HG03135 (cell line): ENCODE measurements at regions not wholly inside any gene's neighbourhood (a gene's known extent, or its start where the extent isn't known, plus 50 kb on each side); places are given as distances from the start of the nearest gene placed in this dataset.

ENCODE experiments used
- ATAC-seq: cut with Tn5 transposase; IDR thresholded peaks from one replicate; pipeline ENCODE4 v1.9.1; 2021; ENCODE audit warnings: mild to moderate bottlenecking, moderate library complexity; ENCODE audit not compliant: unreplicated experiment

DNA sequence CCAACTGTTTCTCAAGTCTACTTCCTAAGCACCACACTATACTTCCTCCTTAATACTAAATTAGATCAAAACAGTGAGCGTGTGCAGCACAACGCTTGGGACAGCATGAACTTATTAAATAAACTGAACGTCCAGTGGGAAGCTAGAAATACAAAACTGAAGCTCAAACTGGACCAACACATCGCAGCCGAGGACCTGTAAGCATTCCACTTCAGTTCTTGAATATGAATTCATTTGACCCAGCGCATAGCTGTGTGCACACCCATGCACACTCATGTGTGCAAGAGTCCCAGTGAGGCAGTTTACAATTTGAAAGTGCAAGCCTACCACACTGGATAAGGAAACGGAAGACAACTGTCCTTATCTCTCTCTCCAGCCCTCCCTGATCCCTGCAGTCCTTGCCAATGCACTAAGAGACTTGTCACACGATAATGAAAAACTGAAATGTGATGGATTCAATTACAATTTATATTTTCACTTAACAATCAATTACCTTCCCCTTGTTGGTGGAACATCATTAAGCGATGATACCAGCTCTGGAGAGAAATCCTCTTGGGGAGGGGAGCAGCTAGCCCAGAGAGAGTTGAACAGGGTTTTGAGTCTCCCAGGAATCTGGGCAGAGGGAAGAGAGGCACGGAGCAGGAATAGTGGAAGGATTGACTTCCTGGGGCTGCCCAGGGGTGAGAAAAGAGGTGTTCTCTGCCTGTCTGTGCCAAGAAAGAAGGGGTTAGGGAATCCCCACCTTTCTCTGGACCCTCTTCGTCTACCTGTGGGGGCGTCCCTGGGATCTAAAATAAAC is 186.5 kb upstream of the KLHL29 start:
- ATAC-seq: no peak

DNA sequence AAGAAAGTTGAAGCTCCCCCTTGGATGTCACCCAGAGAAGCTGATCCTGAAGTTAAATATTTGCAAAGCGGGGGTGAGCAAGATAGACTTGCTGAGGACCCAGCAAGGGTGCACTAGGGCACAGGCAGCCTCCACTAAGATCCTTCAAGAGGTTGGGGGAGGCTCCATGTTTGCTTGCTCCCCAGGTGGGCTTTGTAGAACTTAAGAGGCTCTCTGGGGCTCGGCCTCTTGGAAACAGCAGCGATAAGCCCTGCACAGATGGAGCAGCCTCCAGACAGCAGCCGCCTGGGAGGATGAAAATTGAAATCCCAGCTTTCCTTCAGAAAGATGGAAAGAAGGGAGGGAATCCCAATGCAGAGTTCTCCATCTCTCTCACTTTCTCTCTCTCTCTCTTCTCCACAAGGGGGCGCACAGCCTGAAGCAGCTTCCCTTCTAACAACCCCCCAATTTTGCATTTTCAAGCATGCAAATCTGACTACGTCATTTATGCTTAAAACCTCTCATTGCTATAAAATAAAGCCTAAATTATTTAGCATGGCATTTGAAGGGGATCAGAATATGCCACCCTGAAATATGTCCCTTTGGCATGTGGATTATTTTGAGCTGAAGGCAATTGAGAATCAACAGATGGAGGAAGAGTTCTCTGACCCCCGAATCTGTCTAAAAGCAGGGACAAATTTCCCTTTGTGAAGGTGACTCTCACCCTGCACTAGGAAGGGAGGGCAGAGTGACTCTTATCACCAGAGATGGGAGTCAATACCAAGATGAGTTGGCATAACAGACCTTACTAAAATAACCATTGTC is 185.7 kb upstream of the KLHL29 start:
- ATAC-seq: no peak

DNA sequence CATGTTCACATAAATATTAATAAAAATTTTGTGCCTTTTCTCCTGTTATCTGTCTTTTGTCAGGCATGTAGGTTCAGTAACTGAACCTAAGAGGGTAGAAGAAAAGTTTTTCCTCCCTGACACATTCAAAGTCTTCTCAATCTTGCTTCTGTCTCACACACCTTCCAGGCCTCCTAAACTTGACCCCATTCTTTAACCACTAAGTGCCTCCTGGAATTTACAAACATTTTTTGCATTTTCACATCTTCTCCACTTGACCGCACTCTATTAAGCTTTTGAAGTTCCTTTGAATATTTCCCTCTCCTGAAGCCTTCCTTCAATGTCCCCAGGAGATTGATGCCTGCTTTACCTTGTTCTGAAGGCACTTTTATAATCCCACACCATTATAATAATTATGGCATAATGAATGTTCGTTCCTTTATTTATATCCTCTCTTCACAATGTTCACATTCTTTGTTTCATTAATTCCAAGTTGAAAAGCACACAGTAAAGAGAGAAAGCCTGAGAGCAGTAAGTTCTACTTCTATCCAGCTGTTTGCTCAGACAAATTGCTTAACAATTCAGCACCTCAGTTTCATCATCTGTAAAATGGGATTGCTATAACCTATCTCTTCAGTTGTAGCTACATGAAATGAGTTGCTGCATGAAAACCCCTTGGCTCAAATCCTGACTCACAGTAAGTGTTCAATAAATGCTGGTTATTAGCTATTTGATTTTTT is 184.8 kb upstream of the KLHL29 start:
- no peak for ATAC-seq

DNA sequence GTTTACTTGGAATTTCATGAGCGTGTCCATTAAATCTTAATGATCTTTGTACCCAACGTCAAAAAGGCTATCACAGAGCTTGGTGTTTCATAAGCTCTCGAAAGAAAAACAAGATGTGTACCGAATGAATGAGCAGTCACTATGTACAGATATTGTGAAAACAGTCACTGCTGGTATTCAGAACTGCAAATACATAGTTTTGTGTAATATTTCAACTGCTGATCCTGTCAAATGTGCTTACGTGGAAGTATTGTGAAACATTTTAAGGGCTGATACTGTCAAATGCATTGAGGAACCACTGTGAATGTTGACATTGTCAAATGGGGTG is 184.2 kb upstream of the KLHL29 start:
- no peak for ATAC-seq

DNA sequence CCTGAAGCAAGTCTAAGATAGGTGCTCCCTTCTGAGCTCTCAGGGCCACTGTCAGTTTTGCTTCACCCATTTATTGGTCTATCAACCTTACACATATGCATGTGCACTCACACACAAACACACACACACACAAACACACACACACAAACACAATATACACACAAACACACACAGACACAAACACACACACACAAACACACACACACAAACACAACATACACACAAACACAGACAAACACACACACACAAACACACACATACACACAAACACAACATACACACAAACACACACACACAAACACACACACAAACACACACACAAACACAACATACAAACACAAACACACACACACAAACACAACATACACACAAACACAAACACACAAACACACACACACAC is 181.6 kb upstream of the KLHL29 start:
- ATAC-seq: no peak

DNA sequence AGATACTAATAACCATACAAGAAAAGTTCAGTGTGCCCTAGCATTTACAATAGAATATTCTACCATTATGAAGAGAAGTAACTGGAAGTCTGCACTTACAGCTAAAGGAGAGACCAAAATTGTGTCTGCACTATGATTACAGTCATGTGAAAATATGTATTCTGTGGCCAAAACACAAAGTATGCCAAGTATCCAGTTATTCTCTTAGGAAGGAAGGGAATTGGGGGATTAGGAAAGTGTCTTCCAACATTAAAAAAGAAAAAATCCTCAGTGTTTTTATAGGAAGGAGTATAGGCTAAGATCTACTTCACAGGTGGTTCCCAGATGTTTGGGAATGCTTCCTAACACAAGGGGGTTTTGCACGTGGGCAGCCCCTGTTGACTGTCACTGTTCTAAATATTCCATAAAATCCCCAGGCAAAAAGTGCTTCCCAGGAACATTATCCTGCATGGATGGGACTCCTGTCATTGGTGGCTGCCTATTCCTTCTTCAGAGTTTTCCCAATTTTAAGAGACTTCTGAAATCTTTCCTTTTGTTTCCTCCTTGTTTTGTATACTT is 180.2 kb upstream of the KLHL29 start:
- ATAC-seq: no peak

DNA sequence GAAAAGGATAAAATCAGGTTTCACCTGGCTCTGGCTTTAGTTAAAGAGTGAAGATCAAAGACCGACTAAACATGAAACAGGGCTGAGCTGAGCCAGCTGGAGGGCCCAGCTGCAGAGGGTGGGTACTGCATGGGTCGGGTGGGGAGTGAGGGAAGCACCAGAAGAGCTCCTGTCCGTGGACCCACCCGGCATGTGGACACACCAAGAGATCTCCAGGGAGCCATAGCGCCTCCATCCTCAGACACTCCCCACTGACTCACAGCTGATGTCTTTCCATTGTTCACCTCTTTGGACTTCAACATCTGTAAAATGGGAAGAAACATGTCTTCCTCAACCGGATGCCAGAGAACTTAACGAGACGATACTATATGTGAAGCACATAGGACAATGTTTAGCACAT is 178.3 kb upstream of the KLHL29 start:
- ATAC-seq: no peak

DNA sequence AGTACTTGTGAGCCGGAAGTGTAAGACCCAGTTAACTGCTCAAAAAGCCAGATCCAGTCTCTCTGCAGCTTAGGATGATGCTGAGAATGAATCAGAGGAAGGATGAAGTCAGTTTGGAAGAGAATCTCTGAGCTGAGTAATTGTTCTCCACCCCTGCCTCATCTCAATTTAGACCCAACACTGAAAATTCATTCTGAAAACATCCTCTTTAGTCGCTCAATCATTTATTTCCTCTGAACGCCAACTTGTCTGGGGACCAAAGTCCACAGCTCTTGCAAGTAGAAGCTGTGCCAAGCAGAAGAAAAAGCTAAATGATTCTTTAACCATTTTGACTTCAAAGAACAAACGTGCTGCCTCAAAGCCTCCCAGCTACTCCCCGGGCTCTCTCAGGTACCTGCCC is 177.1 kb upstream of the KLHL29 start:
- ATAC-seq: no peak

DNA sequence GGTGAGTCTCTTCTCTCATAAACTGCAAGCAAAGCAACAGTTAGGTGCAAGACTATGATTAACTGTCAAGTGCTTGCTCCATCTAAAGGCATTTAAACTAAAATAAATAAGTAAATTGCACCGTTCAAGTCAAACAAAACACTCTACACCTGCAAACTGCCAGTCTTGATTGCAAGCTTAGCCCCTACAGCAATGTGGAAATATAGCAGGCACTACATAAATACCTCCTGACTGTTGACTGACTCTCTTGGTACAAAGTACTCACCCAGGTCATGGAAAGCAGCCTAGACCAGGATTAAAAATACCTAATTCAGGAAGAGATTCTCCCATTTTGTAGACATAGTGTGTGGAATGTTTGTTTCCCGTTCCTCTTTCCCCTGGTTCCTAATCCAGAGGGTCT is 176.6 kb upstream of the KLHL29 start:
- no peak for ATAC-seq

DNA sequence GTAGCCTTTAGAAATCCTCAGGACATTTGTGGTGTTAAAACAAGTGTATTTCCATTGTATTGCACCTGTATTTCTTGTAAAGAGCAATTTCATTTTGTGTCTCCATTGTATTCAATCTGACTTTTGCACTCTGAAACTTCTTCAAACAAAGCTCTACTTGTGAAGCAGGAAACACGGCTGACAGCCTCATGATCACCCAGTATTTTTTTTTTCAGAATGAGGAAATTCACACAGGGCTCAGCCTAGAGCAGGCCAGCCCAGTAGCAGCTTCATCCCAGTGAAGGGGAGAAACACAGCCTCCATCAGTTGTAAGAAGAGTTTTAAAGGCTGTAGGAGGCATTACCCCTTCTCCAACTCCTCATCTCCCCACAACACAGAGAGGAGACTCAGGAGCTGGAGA is 175.9 kb upstream of the KLHL29 start:
- no peak for ATAC-seq

DNA sequence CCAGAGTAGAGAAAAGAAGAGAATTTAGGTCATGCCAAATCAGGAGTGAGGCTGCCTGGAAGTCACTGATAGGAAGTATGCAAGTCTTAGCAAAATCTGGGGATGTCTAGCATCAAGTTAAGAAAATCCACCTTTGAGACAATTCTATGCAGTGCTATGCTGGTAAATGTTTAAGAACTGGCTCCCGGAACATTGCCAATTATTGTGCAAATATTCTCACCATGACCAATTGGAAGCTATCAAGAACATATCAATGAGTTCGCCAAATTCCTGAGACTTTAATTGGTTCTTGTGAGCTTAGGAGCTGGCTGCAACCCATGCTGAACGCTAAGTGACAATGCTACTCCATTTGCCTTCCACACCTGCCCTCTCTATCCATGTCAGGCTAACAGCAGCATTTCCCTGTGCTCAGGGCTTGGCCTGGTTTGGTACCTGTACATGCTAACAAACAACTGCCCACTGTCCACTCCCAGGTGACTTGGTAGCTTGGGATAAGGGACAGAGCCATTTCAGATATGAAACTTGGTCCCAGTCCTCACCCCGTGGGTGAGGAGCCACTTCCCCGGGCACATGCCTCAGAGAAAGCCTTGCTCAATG is 172.9 kb upstream of the KLHL29 start:
- ATAC-seq: no peak

DNA sequence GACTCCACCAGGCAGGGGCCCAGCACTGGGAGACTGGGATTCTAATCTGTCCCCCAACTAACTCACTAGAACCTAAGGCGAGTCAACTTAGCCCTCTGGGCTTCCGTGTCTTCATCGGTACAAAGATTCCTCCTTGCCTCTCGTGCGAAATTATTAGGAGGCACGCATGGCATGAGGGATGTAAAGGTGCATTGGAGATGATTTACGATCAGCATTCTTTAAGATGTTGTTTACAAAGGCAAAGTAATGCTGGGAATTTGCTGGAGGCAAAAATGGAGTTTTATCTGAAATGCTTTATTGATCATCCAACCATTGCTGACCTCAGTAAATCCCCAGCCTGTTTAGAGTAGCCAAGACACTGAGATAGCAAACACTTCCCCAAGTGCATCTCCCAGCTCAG is 171.8 kb upstream of the KLHL29 start:
- no peak for ATAC-seq

DNA sequence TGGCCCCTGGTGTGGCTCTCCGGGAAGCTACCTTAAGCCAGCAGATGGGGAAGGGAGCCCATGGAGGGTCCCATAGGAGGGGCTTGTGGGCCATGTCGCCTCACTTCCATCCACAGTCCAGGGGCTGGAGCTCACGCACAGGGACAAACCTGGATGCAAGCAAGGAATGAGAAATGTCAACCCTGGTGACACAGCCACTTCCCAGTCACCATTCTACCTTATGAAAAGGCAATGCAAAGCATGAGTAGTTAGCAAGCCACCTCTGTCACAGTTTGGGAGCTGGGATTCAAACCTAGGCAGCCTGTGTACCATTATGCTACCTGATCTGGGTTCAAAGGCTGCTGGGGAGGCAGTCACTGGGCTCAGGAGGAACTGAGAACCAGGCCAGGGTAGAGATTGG is 170.0 kb upstream of the KLHL29 start:
- no peak for ATAC-seq

DNA sequence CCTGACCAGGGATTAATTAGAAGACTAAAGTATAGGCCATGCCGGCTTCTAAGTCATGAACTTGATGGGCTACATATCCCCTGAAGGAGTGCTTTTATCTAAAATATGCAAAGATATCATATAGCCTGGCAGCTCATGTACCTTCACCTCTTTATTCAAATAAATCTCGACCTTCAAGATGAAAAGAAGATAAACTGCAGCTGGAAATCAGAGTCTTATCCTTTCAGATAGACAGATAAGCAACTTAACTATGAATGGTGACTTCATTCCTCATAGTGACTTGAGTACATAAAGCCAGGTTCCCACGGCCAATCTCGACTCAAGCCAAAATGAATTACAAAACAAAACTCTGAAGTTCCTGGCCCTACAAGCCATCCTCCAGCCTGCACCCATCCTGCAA is 165.3 kb upstream of the KLHL29 start:
- no peak for ATAC-seq

DNA sequence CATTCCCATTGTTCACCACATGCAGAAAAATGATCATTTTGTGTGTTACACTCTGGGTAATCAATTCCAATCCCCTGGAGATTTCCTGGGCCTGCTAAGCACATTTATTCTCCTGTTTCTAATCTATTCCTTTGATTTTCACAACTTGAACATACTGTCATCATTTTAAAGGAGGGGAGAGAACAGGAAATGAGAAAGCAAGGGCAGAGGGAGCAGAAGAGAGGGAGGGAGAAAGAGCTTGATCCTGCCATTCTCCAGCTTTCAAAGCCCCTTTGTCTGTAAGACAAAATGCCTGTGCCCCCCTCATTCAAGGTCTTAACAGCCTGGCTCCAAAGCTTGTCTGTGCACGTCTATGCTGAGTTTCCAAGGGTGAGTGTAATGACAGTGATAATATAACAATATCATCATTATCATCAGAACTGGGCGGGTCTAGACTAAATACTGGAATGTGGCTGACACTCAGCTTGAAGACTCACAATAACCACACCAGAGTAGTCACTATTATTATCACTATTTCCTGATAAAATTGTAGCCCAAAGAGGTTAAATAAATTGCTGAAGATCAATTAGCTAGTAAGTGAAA is 164.4 kb upstream of the KLHL29 start:
- no peak for ATAC-seq

DNA sequence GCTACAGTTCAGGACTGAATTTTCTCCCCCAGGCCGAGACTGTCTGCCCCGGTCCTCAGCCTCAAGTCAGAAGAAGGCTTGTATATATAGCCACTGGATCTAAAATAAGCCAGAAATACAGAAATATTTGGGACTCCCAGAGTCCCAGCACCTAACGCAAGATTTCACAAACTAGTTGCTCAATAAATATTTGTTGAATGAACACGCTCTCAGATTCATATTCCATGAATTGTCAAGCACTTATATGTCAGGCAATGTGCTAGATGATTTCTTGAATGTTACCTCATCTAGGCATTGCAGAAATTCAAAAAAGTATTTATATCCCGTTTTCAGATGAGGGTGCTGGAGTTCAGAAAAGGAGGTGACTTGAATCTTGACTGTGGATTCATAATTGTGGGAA is 163.7 kb upstream of the KLHL29 start:
- no peak for ATAC-seq

DNA sequence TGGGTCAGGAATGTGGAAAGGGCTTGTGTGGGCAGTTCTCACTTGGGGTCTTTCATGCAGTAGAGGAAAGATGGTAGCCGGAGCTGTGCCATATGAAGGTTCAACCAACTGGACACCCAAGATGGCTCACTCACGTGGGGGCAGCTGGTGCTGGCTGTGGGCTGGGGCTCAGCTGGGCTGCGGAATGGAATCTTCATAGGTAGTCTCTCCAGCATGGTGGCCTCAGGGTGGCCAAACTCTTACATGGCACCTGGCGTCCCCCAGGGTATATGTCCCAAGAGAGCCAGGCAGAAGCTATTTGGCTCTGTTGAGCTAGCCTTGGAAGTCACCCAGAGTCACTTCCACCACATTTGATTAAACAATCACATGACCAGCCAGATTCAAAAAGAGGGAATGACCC is 163.1 kb upstream of the KLHL29 start:
- ATAC-seq: no peak

DNA sequence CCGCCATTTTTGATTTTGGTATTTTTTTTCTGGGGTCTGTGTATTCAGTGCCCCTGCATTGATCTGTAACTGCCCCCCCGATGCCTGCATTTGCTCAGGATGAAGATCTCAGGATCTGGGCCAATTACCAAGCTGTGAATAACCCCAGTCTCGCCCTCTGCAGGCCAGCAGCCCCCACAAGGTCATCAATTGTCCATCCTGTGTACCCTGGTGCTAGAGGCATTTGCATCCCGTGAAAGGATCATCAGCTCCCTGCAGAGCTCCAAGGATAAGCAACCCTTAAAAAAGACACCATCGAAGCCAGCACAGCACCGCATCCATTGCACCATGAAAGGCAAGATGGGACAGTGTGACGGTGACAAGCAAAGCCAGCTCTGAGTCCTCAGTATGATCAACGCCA is 154.1 kb upstream of the KLHL29 start:
- ATAC-seq: no peak

DNA sequence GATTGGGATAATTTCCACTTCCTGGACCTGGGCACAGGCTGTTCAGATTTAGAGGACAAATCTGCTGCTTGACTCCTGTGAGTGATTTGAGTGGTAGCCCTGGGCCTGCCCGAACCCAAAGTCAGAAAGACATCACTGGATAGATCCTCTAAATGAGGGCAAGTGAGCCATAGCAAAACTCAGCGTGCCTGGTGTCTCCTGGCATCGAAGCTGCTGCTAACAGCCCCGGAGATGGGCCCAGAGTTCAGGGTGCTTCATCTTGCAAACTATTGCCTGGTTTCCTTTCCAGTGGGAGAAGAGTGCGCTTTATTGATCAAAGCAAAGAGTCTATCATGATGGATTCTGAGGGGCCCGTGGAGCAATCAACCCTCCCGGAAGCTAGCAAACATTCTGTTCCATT is 153.1 kb upstream of the KLHL29 start:
- no peak for ATAC-seq

DNA sequence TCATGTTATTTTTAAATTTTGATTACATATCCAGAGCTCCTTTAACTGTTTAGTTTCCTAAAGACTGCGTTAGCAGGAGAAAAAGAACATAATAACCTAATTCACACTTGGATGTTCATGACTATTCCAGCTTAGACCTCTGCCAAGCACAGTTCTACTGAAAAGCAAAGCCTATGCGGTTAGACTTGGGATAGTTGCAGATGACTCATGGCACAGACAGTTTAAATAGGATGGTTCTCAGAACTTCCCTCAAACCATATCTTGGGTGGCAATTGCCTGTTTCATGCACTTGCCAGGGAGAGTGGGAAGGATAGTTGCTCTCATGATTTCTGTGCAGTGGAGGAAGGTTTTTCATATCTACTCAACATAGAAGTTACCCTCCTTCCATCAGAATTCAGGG is 149.7 kb upstream of the KLHL29 start:
- no peak for ATAC-seq

DNA sequence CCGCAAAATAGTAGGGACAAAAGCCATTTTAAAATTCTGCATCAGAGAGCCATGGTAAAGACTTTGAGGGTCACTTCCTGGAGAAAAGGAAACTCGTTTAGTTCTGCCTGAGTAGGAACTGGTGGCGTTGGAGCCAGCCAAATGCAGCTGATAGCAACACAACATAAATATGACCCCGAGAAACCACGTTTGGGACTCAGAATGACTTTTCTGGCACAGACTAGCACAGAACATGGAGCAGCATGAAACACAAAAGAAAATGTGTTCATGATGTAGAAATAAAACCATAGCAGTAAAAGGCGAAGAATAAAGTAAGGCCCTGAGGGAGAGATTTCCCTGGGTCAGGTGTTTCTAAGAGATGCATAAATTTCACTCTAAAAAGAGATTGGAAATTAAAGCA is 149.2 kb upstream of the KLHL29 start:
- ATAC-seq: no peak
